Mucosa of gallbladder (tissue), 1 donor: ENCODE measurements at regions not wholly inside any gene's neighbourhood (a gene's known extent, or its start where the extent isn't known, plus 50 kb on each side); places are given as distances from the start of the nearest gene placed in this dataset.
"Not testable (repeated sequence)": the region's sequence is repeated elsewhere in the genome, so short reads cannot be mapped to it uniquely, and the experiment has no call there.

Experiments
- DNase-seq: peaks from one replicate; pipeline ENCODE4 v3.0.0-alpha.2; 2020; ENCODE audit warnings: low spot score
- donor health status: DM: no; HTN: no; CAD: no.

GRCh38 chr21:6363591-6363990 is 4157.8 kb upstream of the TPTE start:
- not testable (repeated sequence) for DNase-seq

DNA sequence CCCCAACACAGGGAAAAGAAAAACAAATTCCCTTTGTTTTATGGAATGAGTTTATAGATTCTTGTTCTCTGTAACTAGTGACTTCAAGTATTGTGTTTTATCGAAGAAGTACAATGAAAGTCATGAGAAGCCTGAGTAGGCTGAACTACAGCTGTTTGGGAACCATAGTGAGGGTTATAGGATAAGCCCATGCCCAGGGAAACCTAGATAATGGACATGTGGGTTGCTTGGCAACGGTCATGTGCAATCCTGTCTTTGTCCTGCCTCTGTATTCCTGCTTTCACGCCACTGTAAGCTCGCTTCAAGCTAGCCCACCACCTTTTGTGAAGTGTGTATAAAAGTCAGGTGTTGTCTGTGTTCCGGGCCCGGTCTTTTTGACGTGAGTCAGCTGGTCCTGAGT is 4152.6 kb upstream of the TPTE start:
- peak; percentile 16 for DNase-seq

DNA sequence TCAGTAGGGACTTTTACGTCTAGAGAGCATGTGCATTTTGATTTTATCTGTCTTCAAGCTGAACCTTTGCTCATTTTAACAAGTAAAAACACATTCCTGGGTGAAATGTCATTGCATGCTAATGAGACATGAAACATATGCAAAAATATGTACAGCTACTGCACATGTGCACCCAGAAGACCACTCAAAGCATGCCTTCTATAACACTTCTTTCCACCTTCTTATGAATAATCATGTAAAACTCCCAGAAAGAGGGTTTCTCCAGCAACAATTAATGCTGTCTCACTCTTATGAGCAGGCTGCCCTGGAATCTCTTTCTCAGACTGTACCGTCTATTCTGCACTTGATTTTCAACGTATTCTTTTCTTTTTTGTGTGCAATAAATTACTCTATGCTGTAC is 4148.1 kb upstream of the TPTE start:
- DNase-seq, result not testable (repeated sequence)

GRCh38 chr21:6374232-6374631 is 4147.2 kb upstream of the TPTE start:
- DNase-seq, result peak; percentile 28

DNA sequence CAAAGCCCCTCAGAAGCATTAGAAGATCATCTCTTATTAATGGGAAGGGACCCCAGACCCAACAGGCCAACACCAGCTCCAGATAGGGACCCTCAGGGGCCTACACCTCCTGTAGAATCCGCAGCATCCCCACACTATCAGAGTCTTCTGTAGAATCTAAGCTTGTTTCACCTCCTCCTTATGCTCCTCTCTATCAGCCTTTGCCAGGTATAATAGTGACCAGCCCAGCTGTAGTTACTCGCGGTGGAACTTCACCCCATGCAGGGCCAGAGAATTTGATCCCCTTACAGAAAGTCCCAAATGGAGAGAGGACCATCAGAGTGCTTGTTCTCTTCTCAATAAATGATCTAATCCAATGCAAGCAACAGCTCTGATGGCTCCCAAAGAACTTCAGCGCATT is 4146.5 kb upstream of the TPTE start:
- DNase-seq, result peak; percentile 10

GRCh38 chr21:6375776-6376175 is 4145.6 kb upstream of the TPTE start:
- DNase-seq, result not testable (repeated sequence)

GRCh38 chr21:6376321-6377070 is 4144.9 kb upstream of the TPTE start:
- DNase-seq, result peak; percentile 9
